AG04449 (cell line): ENCODE measurements at regions not wholly inside any gene's neighbourhood (a gene's known extent, or its start where the extent isn't known, plus 50 kb on each side); places are given as distances from the start of the nearest gene placed in this dataset.

ENCODE experiments used
- CTCF ChIA-PET: fragments of 350-600 bp; formaldehyde crosslinking; extraction: SDS; loops from one replicate; lab custom pipeline; 2021; ENCODE audit warnings: antibody characterized with exemption; lab: Yijun Ruan, JAX
- POLR2A ChIA-PET: fragments of 400-600, 350-600 bp; formaldehyde crosslinking; extraction: SDS; loops from one replicate; lab custom pipeline; 2020; ENCODE audit warnings: antibody characterized with exemption, inconsistent platforms; lab: Yijun Ruan, JAX
- DNase-seq: peaks from one replicate; pipeline ENCODE4 v3.0.0-alpha.2; 2010; ENCODE audit warnings: low read depth, low spot score
- H3K4me3 ChIP-seq: 2 replicates; pipeline ENCODE4 v1.5.1; 2011; ENCODE audit warnings: low read depth, mild to moderate bottlenecking, control low read depth, low read length
- CTCF ChIP-seq: IDR thresholded peaks from one replicate; pipeline ENCODE4 v1.5.1; 2011; ENCODE audit warnings: mild to moderate bottlenecking, moderate library complexity, low read length, control low read depth, inconsistent platforms; ENCODE audit not compliant: insufficient read depth; ENCODE audit errors: missing control alignments

- no peak for TF ChIP-seq CTCF
- CTCF ChIA-PET: no interaction called here
- DNase-seq: no peak
- POLR2A ChIA-PET: no interaction called here
- H3K4me3 ChIP-seq: no peak overlapping the region
These were observed 470.2 kb downstream of the BTG1 start for GRCh38 chr12:91675401-91675800.

- no peak overlapping the region for H3K4me3 ChIP-seq
- ChIA-PET CTCF (interaction anchor here (0.6 kb wide), 1 partner anchor 897 kb away, joined by 3 read pairs; no protein-coding TSS in a partner anchor), POLR2A (no interaction called here)
- no peak for TF ChIP-seq CTCF
- no peak for DNase-seq
These were observed 473.5 kb downstream of the BTG1 start for GRCh38 chr12:91672130-91672529.

- no peak overlapping the region for H3K4me3 ChIP-seq
- DNase-seq: no peak
- no peak for TF ChIP-seq CTCF
- CTCF ChIA-PET: no interaction called here
- POLR2A ChIA-PET: no interaction called here
These were observed 478.0 kb downstream of the BTG1 start for GRCh38 chr12:91667694-91668093.

GRCh38 chr12:91663744-91664143 is 481.1 kb upstream of the DCN start:
- POLR2A ChIA-PET: no interaction called here
- no peak for DNase-seq
- TF ChIP-seq CTCF: no peak
- CTCF ChIA-PET: no interaction called here
- no peak overlapping the region for H3K4me3 ChIP-seq

- TF ChIP-seq CTCF: no peak
- H3K4me3 ChIP-seq: no peak overlapping the region
- DNase-seq: no peak
- POLR2A ChIA-PET: no interaction called here
- CTCF ChIA-PET: no interaction called here
These were observed 480.7 kb upstream of the DCN start for GRCh38 chr12:91663310-91663709.

- no peak overlapping the region for H3K4me3 ChIP-seq
- ChIA-PET CTCF (no interaction called here), POLR2A (no interaction called here)
- DNase-seq: no peak
- no peak for TF ChIP-seq CTCF
These were observed 479.4 kb upstream of the DCN start for GRCh38 chr12:91662021-91662420.

GRCh38 chr12:91657032-91657431 is 474.4 kb upstream of the DCN start:
- CTCF ChIA-PET: no interaction called here
- POLR2A ChIA-PET: no interaction called here
- no peak for DNase-seq
- no peak overlapping the region for H3K4me3 ChIP-seq
- no peak for TF ChIP-seq CTCF
